ENCODE measurements at regions not wholly inside any gene's neighbourhood (a gene's known extent, or its start where the extent isn't known, plus 50 kb on each side); places are given as distances from the start of the nearest gene placed in this dataset.

GRCh38 chr13:106246242-106246641, 289.2 kb downstream of the EFNB2 start:
- no peak for TF ChIP-seq CTCF (IDR thresholded peaks at IDR 0.05; ENCODE audit: borderline replicate concordance, extremely low read depth, low read length, poor library complexity, severe bottlenecking)
- no peak for TF ChIP-seq EZH2 (IDR thresholded peaks at IDR 0.05; ENCODE audit: borderline replicate concordance, low read depth, low read length, severe bottlenecking)
